HL-60 (cell line): ENCODE measurements at regions not wholly inside any gene's neighbourhood (a gene's known extent, or its start where the extent isn't known, plus 50 kb on each side); places are given as distances from the start of the nearest gene placed in this dataset.

Experiments used
- POLR2AphosphoS5 ChIP-seq: IDR thresholded peaks from 2 replicates; pipeline ENCODE4 v1.6.1; 2012; ENCODE audit warnings: low read depth
- REST ChIP-seq: IDR thresholded peaks from 2 replicates; pipeline ENCODE4 v1.6.1; 2012; ENCODE audit warnings: low read depth; ENCODE audit not compliant: insufficient replicate concordance
- SPI1 ChIP-seq: IDR thresholded peaks from 2 replicates; pipeline ENCODE4 v1.6.1; 2012; ENCODE audit warnings: low read depth, mild to moderate bottlenecking, borderline replicate concordance
- TF ChIP-seq, protein P1 (sequence below): IDR thresholded peaks from one replicate; pipeline ENCODE4 v1.5.1; 2011; ENCODE audit warnings: low read length, control low read depth, inconsistent platforms; ENCODE audit not compliant: insufficient read depth

DNA sequence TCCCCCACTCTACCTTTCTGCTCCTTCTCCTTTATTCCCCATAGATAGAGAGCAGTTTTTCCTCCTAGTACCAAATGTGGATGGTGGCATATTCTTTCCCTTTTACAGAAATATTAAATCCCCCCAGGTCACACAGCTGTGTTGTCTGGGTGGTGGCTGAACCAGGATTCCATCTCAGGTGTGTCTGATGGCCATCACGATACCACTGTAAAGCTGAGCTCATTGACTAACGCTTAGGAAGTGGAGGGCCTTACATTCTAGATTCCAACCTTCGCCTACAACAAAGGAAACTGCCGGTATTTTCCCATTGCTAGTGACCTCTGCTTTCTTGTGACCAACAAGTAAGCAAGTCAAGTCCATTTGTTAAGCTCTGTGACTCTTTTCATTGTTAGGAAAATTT, 131.9 kb upstream of the KLF4 start:
- TF ChIP-seq, protein P1, sequence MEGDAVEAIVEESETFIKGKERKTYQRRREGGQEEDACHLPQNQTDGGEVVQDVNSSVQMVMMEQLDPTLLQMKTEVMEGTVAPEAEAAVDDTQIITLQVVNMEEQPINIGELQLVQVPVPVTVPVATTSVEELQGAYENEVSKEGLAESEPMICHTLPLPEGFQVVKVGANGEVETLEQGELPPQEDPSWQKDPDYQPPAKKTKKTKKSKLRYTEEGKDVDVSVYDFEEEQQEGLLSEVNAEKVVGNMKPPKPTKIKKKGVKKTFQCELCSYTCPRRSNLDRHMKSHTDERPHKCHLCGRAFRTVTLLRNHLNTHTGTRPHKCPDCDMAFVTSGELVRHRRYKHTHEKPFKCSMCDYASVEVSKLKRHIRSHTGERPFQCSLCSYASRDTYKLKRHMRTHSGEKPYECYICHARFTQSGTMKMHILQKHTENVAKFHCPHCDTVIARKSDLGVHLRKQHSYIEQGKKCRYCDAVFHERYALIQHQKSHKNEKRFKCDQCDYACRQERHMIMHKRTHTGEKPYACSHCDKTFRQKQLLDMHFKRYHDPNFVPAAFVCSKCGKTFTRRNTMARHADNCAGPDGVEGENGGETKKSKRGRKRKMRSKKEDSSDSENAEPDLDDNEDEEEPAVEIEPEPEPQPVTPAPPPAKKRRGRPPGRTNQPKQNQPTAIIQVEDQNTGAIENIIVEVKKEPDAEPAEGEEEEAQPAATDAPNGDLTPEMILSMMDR, result no peak
- TF ChIP-seq POLR2AphosphoS5 (no peak), REST (no peak), SPI1 (no peak)
